Right atrium auricular region (tissue), 2 donors: ENCODE measurements at regions not wholly inside any gene's neighbourhood (a gene's known extent, or its start where the extent isn't known, plus 50 kb on each side); places are given as distances from the start of the nearest gene placed in this dataset.

Experiments used
- DNase-seq: peaks from one replicate; pipeline ENCODE4 v3.0.0-alpha.2; 2019; ENCODE audit warnings: low spot score
- H3K27ac ChIP-seq, 2 donors: fragments of 200-600 bp; sonication (generic); 1 replicate in 1 of 2; 2 replicates in 1 of 2; pipeline ENCODE4 v1.5.1; 2016 to 2019
- H3K27me3 ChIP-seq, 2 donors: fragments of 200-600 bp; sonication (generic); one replicate each; pipeline versions ENCODE4 v1.5.1 to v1.6.0; 2017 to 2019
- H3K36me3 ChIP-seq: fragments of 200-600 bp; sonication (generic); one replicate; pipeline ENCODE4 v1.5.1; 2016
- H3K4me1 ChIP-seq, 2 donors: fragments of 200-600 bp; sonication (generic); one replicate each; pipeline versions ENCODE4 v1.5.1 to v1.6.0; 2017 to 2019
- H3K4me3 ChIP-seq, 2 donors: fragments of 200-600 bp; sonication (generic); 1 replicate in 1 of 2; 2 replicates in 1 of 2; pipeline ENCODE4 v1.5.1; 2017 to 2019; ENCODE audit warnings: mild to moderate bottlenecking in 1 of 2, moderate library complexity in 1 of 2
- H3K9me3 ChIP-seq, 2 donors: fragments of 200-600 bp; sonication (generic); one replicate each; pipeline ENCODE4 v1.5.1; 2019
- CTCF ChIP-seq, 2 donors: fragments of 200-600 bp; sonication (generic); IDR thresholded peaks; one replicate each; pipeline ENCODE4 v1.5.1; 2019; ENCODE audit warnings: antibody characterized with exemption in 2 of 2

GRCh38 chr5:4817767-4818166, 322.4 kb upstream of the ADAMTS16 start:
- no peak for DNase-seq
- Histone ChIP-seq H3K36me3 (no peaks in the 10 kb centered on the region), H3K4me3 (no peak overlapping the region), H3K27ac (no peak overlapping the region), H3K9me3 (no peaks in the 10 kb centered on the region), H3K4me1 (no peaks in the 10 kb centered on the region), H3K27me3 (no peaks in the 10 kb centered on the region)
- no peak for TF ChIP-seq CTCF (IDR thresholded peaks at IDR 0.05)

GRCh38 chr5:4831325-4831724, 308.8 kb upstream of the ADAMTS16 start:
- Histone ChIP-seq H3K27me3 (no peaks in the 10 kb centered on the region), H3K9me3 (no peaks in the 10 kb centered on the region), H3K27ac (no peak overlapping the region), H3K4me3 (no peak overlapping the region), H3K4me1 (no peaks in the 10 kb centered on the region), H3K36me3 (no peaks in the 10 kb centered on the region)
- DNase-seq, result no peak
- TF ChIP-seq CTCF (IDR thresholded peaks at IDR 0.05), result no peak

- no peaks in the 10 kb centered on the region for H3K4me1 ChIP-seq
- no peak overlapping the region for H3K27ac ChIP-seq
- no peak for DNase-seq
- no peaks in the 10 kb centered on the region for H3K36me3 ChIP-seq
- no peaks in the 10 kb centered on the region for H3K9me3 ChIP-seq
- no peaks in the 10 kb centered on the region for H3K27me3 ChIP-seq
- no peak overlapping the region for H3K4me3 ChIP-seq
- no peak for TF ChIP-seq CTCF (IDR thresholded peaks at IDR 0.05)
Observed at GRCh38 chr5:4832471-4832870, 307.7 kb upstream of the ADAMTS16 start.

- no peak for DNase-seq
- no peak for TF ChIP-seq CTCF (IDR thresholded peaks at IDR 0.05)
- Histone ChIP-seq H3K27me3 (no peaks in the 10 kb centered on the region), H3K4me3 (no peak overlapping the region), H3K36me3 (no peaks in the 10 kb centered on the region), H3K4me1 (no peaks in the 10 kb centered on the region), H3K9me3 (no peaks in the 10 kb centered on the region), H3K27ac (no peak overlapping the region)
Observed at GRCh38 chr5:4833104-4833738, 306.9 kb upstream of the ADAMTS16 start.

- TF ChIP-seq CTCF (IDR thresholded peaks at IDR 0.05), result no peak
- H3K36me3 ChIP-seq, result no peaks in the 10 kb centered on the region
Observed at GRCh38 chr5:4837489-4838058, 302.6 kb upstream of the ADAMTS16 start.

GRCh38 chr5:4845221-4845620, 294.9 kb upstream of the ADAMTS16 start:
- H3K36me3 ChIP-seq, result no peaks in the 10 kb centered on the region
- TF ChIP-seq CTCF (IDR thresholded peaks at IDR 0.05), result no peak
- H3K4me1 ChIP-seq, result no peaks in the 10 kb centered on the region
- H3K27me3 ChIP-seq, result no peaks in the 10 kb centered on the region
- DNase-seq, result no peak
- no peak overlapping the region for H3K27ac ChIP-seq
- no peaks in the 10 kb centered on the region for H3K9me3 ChIP-seq
- no peak overlapping the region for H3K4me3 ChIP-seq

More at GRCh38 chr5:4837489-4838058, 302.6 kb upstream of the ADAMTS16 start:
- Histone ChIP-seq H3K4me1 (no peaks in the 10 kb centered on the region), H3K27ac (no peak overlapping the region), H3K27me3 (no peaks in the 10 kb centered on the region), H3K4me3 (no peak overlapping the region), H3K9me3 (no peaks in the 10 kb centered on the region)
- no peak for DNase-seq
